Stimulated activated CD8-positive, alpha-beta memory T cell treated with anti-CD3 and anti-CD28 coated beads, Interleukin-12 subunit alpha, Interleukin-12 subunit beta, amount 100 ng/mL, for 24 hours (primary cell): ENCODE measurements at regions not wholly inside any gene's neighbourhood (a gene's known extent, or its start where the extent isn't known, plus 50 kb on each side); places are given as distances from the start of the nearest gene placed in this dataset.
"Not testable (repeated sequence)": the region's sequence is repeated elsewhere in the genome, so short reads cannot be mapped to it uniquely, and the experiment has no call there.

Source experiments
- DNase-seq: peaks from one replicate; pipeline ENCODE4 v3.0.0-alpha.2; 2020; ENCODE audit errors: extremely low read depth

- not testable (repeated sequence) for DNase-seq
Observed at GRCh38 chr2:16727849-16728248, 62.2 kb upstream of the CYRIA start.

DNA sequence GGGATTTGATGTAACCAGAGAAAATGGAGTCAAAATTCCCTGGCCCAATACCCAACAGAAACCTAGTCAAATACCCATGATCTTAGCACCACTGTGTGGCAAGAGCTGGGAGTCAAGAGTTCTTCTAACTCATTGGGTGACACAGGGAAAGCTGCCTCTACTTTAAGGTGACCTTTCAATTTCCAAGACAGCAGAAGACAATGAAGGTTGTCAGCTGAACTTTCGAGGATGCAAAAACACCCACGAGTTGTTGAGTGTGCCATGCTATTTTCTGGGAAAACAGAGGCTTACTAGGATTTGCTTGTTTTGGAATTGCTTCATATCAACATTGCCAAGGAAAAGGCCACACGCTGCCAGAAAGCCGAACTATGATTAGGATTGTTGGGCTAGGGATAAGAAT lies 61.6 kb upstream of the CYRIA start:
- no peak for DNase-seq

- DNase-seq = no peak
Observed at GRCh38 chr2:16726577-16726976, 60.9 kb upstream of the CYRIA start.

- DNase-seq = no peak
Observed at GRCh38 chr2:16726147-16726546, 60.5 kb upstream of the CYRIA start.

DNA sequence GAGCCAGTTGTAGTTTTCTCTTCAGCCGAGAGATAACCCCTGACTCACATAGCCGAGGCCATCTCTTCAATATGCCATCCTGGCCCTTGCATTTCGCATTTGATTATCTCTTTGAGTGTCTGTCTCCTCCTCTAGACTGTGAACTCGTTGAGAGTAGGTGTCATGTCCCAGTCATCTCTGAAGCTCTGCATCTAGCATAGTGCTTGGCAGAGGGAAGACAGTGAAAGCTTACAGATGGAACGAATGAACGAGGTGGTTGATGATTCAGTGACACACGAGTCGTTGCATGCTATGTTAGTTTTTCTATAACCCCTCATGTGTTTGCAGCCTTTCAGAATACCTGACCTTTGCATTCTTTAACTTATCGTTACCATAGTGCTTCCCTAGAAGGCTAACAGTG lies 59.9 kb upstream of the CYRIA start:
- DNase-seq = no peak

DNA sequence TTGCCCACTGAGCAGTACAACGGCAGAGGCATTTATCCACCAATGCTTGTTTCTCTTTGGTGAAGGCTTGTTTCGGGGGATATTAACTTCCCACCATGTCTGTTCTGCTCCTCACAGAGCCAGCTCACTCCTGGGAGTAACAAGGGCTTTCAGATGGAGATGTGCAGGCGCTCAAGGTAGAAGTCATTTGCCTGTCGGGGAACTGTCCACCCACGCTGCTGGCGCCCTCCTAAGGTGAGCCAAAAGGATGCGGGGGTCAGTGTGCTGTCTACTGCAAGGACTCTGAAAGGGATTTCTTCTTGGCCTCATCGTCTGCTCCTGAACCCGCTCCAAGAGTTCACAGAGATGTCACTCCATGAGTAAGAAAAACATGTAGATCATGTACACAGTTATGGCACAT lies 57.0 kb upstream of the CYRIA start:
- no peak for DNase-seq

DNA sequence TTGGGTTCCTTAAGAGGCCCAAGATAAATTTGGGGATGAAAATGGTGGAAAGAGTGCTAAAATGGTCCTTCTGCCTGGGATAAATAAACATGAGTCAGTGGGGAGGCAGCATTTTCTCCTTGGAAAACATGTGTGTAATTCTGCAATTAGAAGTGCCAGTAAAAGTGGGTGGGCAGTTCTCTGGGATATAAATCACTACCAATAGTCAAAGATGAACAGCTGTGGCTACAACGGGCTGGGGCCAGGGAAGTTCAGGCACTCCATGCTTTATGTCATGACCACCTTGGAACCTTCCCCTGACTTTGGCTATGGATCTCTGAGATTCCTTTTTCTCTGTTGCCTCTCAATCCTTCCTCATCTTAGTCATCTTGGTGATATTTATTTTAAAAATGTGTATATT lies 56.5 kb upstream of the CYRIA start:
- DNase-seq = no peak

GRCh38 chr2:16721529-16721928 lies 55.9 kb upstream of the CYRIA start:
- not testable (repeated sequence) for DNase-seq

- not testable (repeated sequence) for DNase-seq
Observed at GRCh38 chr2:16720737-16721136, 55.1 kb upstream of the CYRIA start.

DNA sequence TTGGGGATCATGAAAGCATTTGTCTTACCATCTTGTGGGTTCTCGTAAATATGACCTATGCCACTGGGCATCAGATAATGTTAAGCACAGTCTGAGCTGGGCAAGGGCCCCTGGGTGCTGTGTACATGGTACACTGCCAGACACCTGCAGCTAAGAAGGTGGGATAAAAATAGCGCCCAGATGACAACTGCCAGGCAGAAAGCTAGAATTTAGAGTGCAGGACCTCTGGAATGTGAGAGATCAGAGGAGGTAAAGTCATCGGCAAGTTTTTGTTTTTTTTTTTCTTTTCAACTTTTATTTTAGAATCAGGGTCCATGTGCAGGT lies 53.8 kb upstream of the CYRIA start:
- no peak for DNase-seq

DNA sequence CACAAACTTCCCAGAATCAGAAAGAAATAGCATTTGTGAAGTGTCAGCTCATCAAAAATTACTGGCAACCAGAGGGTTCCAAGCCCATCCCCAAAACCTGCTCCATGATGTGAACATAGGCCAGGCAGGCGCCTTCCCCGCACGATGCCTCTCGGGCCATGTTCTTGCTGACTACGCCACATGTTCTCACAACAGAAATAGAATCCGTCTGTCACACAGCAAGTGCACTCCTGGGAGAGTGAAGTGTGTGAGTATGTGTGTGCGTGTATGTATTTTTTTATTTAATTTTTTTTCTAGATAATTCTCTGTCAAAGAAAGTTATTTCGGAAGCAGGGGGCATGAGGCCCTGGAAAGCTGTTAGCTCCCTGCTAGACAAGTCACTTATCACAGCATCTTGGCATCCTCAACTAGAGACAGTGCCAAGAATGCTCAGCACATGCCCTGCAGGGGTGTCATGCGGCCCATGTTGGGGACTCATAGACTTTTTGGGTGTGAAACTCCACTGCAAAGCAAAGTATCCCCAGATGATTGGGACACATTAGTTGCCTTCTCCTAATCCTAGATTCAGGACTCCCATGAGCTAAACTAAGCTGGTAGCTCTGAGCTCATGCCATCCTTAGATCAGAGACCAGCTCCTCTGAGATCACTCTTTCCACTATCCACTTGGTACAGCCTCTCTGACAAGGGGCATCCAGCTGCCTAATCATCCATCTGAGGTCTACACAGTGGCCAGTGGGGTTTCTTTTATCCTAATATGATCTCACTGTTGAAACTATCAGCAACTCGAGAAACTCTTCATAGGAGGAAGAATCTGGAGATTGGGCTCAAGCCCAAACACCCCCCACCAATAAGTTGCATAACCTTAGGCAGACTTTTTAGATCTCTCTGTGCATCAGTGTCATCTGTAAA lies 53.2 kb upstream of the CYRIA start:
- DNase-seq = no peak

DNA sequence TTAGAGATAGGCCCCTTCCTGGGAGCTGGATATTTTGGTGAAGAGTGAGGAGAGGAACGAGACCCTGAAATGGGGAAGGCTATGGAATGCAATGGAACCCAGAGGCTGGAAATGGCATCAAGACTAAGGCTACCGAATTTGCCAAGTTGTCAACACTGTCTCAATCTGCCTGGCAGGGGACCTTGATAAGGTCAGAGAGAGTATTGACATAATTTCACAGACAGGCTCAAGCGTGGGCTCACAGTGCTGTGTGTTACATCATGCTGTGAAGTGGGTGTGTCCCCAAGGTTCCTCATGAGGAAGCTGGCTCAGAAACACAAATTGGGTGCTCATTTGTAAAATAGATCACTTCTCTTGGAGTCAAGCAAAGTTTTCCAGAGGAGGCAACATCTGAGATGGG lies 51.8 kb upstream of the CYRIA start:
- no peak for DNase-seq

DNA sequence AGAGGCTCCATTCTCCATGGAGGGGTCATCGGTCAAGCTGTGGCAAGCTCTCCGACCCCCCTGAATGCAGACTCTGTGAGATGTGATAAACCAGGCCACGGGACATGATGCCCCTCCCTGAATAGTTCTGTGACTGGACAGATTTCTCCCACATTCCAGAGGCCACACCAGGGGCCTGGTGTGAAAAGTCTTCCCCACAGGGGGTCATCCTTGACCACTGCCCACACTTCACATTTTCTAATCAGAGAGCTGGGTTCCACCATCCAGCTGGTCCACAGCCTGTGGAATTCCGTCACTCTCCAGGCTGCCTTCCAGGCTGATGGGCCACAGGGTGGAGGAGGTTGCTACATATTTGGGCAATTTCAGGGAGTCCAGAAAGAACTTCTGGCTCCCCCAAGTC lies 51.3 kb upstream of the CYRIA start:
- no peak for DNase-seq

DNA sequence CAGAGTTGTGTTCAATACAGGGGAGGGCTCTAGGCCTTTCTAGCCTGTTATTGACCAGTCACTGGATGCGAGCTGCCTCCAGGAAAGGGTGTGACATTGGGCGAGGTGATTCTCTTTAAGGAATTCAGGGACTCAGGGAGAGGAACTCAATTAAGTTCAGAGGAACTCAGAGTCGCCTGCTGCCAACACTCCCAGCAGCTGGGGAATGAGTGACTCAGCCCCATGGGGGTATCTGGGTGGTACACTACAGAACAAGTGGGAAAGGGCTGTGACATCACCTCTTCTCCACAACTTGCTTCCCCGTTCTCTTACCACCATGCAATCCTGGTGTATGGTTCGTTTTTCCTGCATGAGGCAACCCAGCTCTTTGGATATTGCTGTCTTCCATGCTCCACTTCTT lies 50.4 kb upstream of the CYRIA start:
- no peak for DNase-seq
